Naive thymus-derived CD8-positive, alpha-beta T cell (primary cell): ENCODE measurements at regions not wholly inside any gene's neighbourhood (a gene's known extent, or its start where the extent isn't known, plus 50 kb on each side); places are given as distances from the start of the nearest gene placed in this dataset.

Experiments
- ATAC-seq, 2 donors: fragments of 150-1000 bp; cut with Tn5 transposase in 1 of 2; sonication (Bioruptor Pico), chemical (Tn5 transposase) in 1 of 2; 1 replicate in 1 of 2; 2 replicates in 1 of 2; pipeline ENCODE4 v1.10.0; 2021; ENCODE audit warnings: mild to moderate bottlenecking in 2 of 2, moderate library complexity in 2 of 2
- POLR2A ChIA-PET: fragments of 350-600 bp; sonication (Branson Sonifier 250); formaldehyde crosslinking; loops from one replicate; lab custom pipeline; 2021; ENCODE audit warnings: antibody characterized with exemption; lab: Charles Lee
- DNase-seq, 10 donors: peaks; one replicate each; pipeline versions ENCODE4 v3.0.0 to v3.0.0-alpha.2; 2020 to 2022
- H3K27ac Mint-ChIP-seq, 10 donors: one replicate each; pipeline ENCODE4 v1.8.0; 2020 to 2022; ENCODE audit warnings: mild to moderate bottlenecking in 10 of 10, mixed read lengths in 10 of 10, moderate library complexity in 4 of 10, inconsistent platforms in 1 of 10
- H3K27me3 Mint-ChIP-seq, 5 donors: one replicate each; pipeline ENCODE4 v1.8.0; 2021 to 2022; ENCODE audit warnings: mixed read lengths in 5 of 5
- H3K36me3 Mint-ChIP-seq, 3 donors: one replicate each; pipeline ENCODE4 v1.8.0; 2020 to 2022; ENCODE audit warnings: mixed read lengths in 3 of 3, mild to moderate bottlenecking in 2 of 3, inconsistent platforms in 1 of 3
- H3K4me1 Mint-ChIP-seq, 4 donors: one replicate each; pipeline ENCODE4 v1.8.0; 2021 to 2022; ENCODE audit warnings: mixed read lengths in 4 of 4
- H3K4me3 Mint-ChIP-seq, 10 donors: one replicate each; pipeline ENCODE4 v1.8.0; 2020 to 2022; ENCODE audit warnings: mild to moderate bottlenecking in 10 of 10, mixed read lengths in 10 of 10, moderate library complexity in 6 of 10, inconsistent platforms in 1 of 10
- H3K9me3 Mint-ChIP-seq, 9 donors: one replicate each; pipeline ENCODE4 v1.8.0; 2020 to 2022; ENCODE audit warnings: mixed read lengths in 9 of 9, mild to moderate bottlenecking in 3 of 9, inconsistent platforms in 1 of 9, moderate library complexity in 1 of 9

- no peak overlapping the region for H3K4me3 Mint-ChIP-seq
- no peaks in the 10 kb centered on the region for H3K9me3 Mint-ChIP-seq
- H3K4me1 Mint-ChIP-seq: no peaks in the 10 kb centered on the region
- DNase-seq (no peak), ATAC-seq (no peak)
- peaks cover 0 to 7% (median 1%) of the 10 kb centered on the region in 5 donors for H3K27me3 Mint-ChIP-seq
- no peaks in the 10 kb centered on the region for H3K36me3 Mint-ChIP-seq
- POLR2A ChIA-PET: no interaction called here
- H3K27ac Mint-ChIP-seq: no peak overlapping the region
These were observed 407.6 kb downstream of the ANKRD50 start for GRCh38 chr4:124304941-124305340.

GRCh38 chr4:124306352-124306751 is 406.2 kb downstream of the ANKRD50 start:
- H3K27me3 Mint-ChIP-seq: peaks cover 0 to 7% (median 1%) of the 10 kb centered on the region in 5 donors
- no peak overlapping the region for H3K4me3 Mint-ChIP-seq
- H3K4me1 Mint-ChIP-seq: no peaks in the 10 kb centered on the region
- POLR2A ChIA-PET: no interaction called here
- ATAC-seq (no peak), DNase-seq (no peak)
- H3K36me3 Mint-ChIP-seq: no peaks in the 10 kb centered on the region
- H3K27ac Mint-ChIP-seq: no peak overlapping the region
- no peaks in the 10 kb centered on the region for H3K9me3 Mint-ChIP-seq

- DNase-seq (no peak), ATAC-seq (no peak)
- Mint-ChIP-seq H3K4me1 (no peaks in the 10 kb centered on the region), H3K9me3 (no peaks in the 10 kb centered on the region), H3K27ac (no peak overlapping the region), H3K36me3 (no peaks in the 10 kb centered on the region), H3K27me3 (peaks cover 0 to 7% (median 1%) of the 10 kb centered on the region in 5 donors), H3K4me3 (no peak overlapping the region)
- POLR2A ChIA-PET: no interaction called here
These were observed 405.4 kb downstream of the ANKRD50 start for GRCh38 chr4:124307143-124307542.

GRCh38 chr4:124318292-124318691 is 394.2 kb downstream of the ANKRD50 start:
- H3K9me3 Mint-ChIP-seq: no peaks in the 10 kb centered on the region
- H3K4me1 Mint-ChIP-seq: no peaks in the 10 kb centered on the region
- DNase-seq: no peak
- ATAC-seq: no peak
- POLR2A ChIA-PET: no interaction called here
- H3K27me3 Mint-ChIP-seq: peaks cover 0 to 17% (median 6%) of the 10 kb centered on the region in 5 donors
- H3K27ac Mint-ChIP-seq: no peak overlapping the region
- H3K4me3 Mint-ChIP-seq: no peak overlapping the region
- no peaks in the 10 kb centered on the region for H3K36me3 Mint-ChIP-seq

- Mint-ChIP-seq H3K9me3 (no peaks in the 10 kb centered on the region), H3K4me3 (no peak overlapping the region), H3K4me1 (no peaks in the 10 kb centered on the region), H3K36me3 (no peaks in the 10 kb centered on the region), H3K27me3 (peaks cover 0 to 5% (median 3%) of the 10 kb centered on the region in 5 donors), H3K27ac (no peak overlapping the region)
- POLR2A ChIA-PET: interaction anchor here (0.6 kb wide), 1 partner anchor 138 kb away, joined by 3 read pairs; no protein-coding TSS in a partner anchor
- ATAC-seq: no peak
- DNase-seq: no peak
These were observed 391.2 kb downstream of the ANKRD50 start for GRCh38 chr4:124321364-124321763.

- Mint-ChIP-seq H3K27me3 (peaks cover 0 to 5% (median 3%) of the 10 kb centered on the region in 5 donors), H3K27ac (no peak overlapping the region), H3K9me3 (no peaks in the 10 kb centered on the region), H3K36me3 (no peaks in the 10 kb centered on the region), H3K4me3 (no peak overlapping the region), H3K4me1 (no peaks in the 10 kb centered on the region)
- no peak for ATAC-seq
- POLR2A ChIA-PET: no interaction called here
- DNase-seq: peak in 3 of 10 donors; percentile 15 to 37 (median 16)
These were observed 390.1 kb downstream of the ANKRD50 start for GRCh38 chr4:124322234-124323065.

- Mint-ChIP-seq H3K36me3 (no peaks in the 10 kb centered on the region), H3K4me3 (no peak overlapping the region)
These were observed 386.8 kb downstream of the ANKRD50 start for GRCh38 chr4:124325690-124326089.

GRCh38 chr4:124329134-124329533 is 383.4 kb downstream of the ANKRD50 start:
- POLR2A ChIA-PET: no interaction called here
- no peaks in the 10 kb centered on the region for H3K9me3 Mint-ChIP-seq
- ATAC-seq (no peak), DNase-seq (no peak)
- peaks cover 0 to 4% (median 0%) of the 10 kb centered on the region in 5 donors for H3K27me3 Mint-ChIP-seq
- no peak overlapping the region for H3K4me3 Mint-ChIP-seq
- H3K27ac Mint-ChIP-seq: no peak overlapping the region
- no peaks in the 10 kb centered on the region for H3K4me1 Mint-ChIP-seq
- H3K36me3 Mint-ChIP-seq: no peaks in the 10 kb centered on the region

More at GRCh38 chr4:124325690-124326089, 386.8 kb downstream of the ANKRD50 start:
- Mint-ChIP-seq H3K4me1 (no peaks in the 10 kb centered on the region), H3K9me3 (no peaks in the 10 kb centered on the region), H3K27me3 (peaks cover 0 to 9% (median 1%) of the 10 kb centered on the region in 5 donors), H3K27ac (no peak overlapping the region)
- POLR2A ChIA-PET: no interaction called here
- ATAC-seq (no peak), DNase-seq (no peak)

GRCh38 chr4:124330045-124330444 is 382.5 kb downstream of the ANKRD50 start:
- POLR2A ChIA-PET: no interaction called here
- Mint-ChIP-seq H3K9me3 (no peaks in the 10 kb centered on the region), H3K4me3 (no peak overlapping the region), H3K36me3 (no peaks in the 10 kb centered on the region), H3K27ac (no peak overlapping the region), H3K27me3 (peaks cover 0 to 4% (median 2%) of the 10 kb centered on the region in 5 donors), H3K4me1 (no peaks in the 10 kb centered on the region)
- DNase-seq (no peak), ATAC-seq (no peak)

GRCh38 chr4:124331781-124332180 is 380.8 kb downstream of the ANKRD50 start:
- Mint-ChIP-seq H3K9me3 (no peaks in the 10 kb centered on the region), H3K4me1 (no peaks in the 10 kb centered on the region), H3K36me3 (no peaks in the 10 kb centered on the region), H3K27ac (no peak overlapping the region), H3K27me3 (peaks cover 0 to 4% (median 0%) of the 10 kb centered on the region in 5 donors), H3K4me3 (no peak overlapping the region)
- DNase-seq: no peak
- POLR2A ChIA-PET: no interaction called here
- no peak for ATAC-seq

GRCh38 chr4:124333466-124333865 is 379.1 kb downstream of the ANKRD50 start:
- POLR2A ChIA-PET: no interaction called here
- H3K36me3 Mint-ChIP-seq: no peaks in the 10 kb centered on the region
- no peak overlapping the region for H3K4me3 Mint-ChIP-seq
- H3K4me1 Mint-ChIP-seq: no peaks in the 10 kb centered on the region
- no peaks in the 10 kb centered on the region for H3K9me3 Mint-ChIP-seq
- no peak for ATAC-seq
- peaks cover 0 to 9% (median 0%) of the 10 kb centered on the region in 5 donors for H3K27me3 Mint-ChIP-seq
- no peak for DNase-seq
- H3K27ac Mint-ChIP-seq: no peak overlapping the region

GRCh38 chr4:124334119-124334518 is 378.4 kb downstream of the ANKRD50 start:
- H3K27me3 Mint-ChIP-seq: peaks cover 0 to 5% (median 0%) of the 10 kb centered on the region in 5 donors
- DNase-seq (peak in 1 of 10 donors; percentile 3), ATAC-seq (no peak)
- POLR2A ChIA-PET: no interaction called here
- H3K9me3 Mint-ChIP-seq: no peaks in the 10 kb centered on the region
- H3K4me3 Mint-ChIP-seq: no peak overlapping the region
- no peaks in the 10 kb centered on the region for H3K36me3 Mint-ChIP-seq
- H3K27ac Mint-ChIP-seq: no peak overlapping the region
- no peaks in the 10 kb centered on the region for H3K4me1 Mint-ChIP-seq

GRCh38 chr4:124337874-124338273 is 374.7 kb downstream of the ANKRD50 start:
- Mint-ChIP-seq H3K36me3 (no peaks in the 10 kb centered on the region), H3K9me3 (peaks cover 0 to 2% (median 0%) of the 10 kb centered on the region in 9 donors), H3K27me3 (peaks cover 0 to 13% (median 3%) of the 10 kb centered on the region in 5 donors), H3K4me3 (no peak overlapping the region), H3K27ac (peak overlapping the region in 1 of 10 donors; percentile 25), H3K4me1 (no peaks in the 10 kb centered on the region)
- DNase-seq (no peak), ATAC-seq (no peak)
- POLR2A ChIA-PET: no interaction called here
